HG02798 (cell line): ENCODE measurements at regions not wholly inside any gene's neighbourhood (a gene's known extent, or its start where the extent isn't known, plus 50 kb on each side); places are given as distances from the start of the nearest gene placed in this dataset.

Source experiments
- ATAC-seq: cut with Tn5 transposase; IDR thresholded peaks from one replicate; pipeline ENCODE4 v1.9.1; 2021; ENCODE audit warnings: mild to moderate bottlenecking; ENCODE audit not compliant: unreplicated experiment, poor library complexity

DNA sequence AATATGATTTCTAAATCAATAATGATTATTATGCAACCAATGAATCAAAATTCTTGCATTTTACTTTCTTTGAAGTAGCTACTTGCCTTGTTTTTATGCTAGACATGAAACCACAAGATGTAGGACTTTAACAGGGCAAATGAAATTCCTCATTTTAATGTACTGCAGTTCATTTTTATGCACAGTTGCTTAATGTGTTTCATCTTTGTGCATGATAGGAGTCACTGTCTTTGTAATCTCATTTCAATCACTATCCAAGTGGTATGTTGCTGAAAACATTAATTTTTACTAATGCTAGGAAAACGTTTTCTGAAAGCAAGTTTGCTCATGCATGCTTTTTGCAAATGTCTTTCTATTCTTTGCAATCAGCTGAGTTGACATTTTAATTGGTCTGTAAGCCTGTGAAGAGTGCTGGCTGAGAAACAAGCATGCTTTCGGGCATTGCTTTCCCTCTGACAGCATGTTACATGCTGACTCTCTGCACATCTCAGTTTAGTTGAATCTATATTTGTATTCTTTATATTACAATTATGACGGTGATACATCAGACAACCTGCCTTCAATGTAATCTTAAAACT lies 535.0 kb upstream of the CDH18 start:
- no peak for ATAC-seq

- ATAC-seq, result no peak
These were observed 527.6 kb upstream of the CDH18 start for GRCh38 chr5:20515606-20516005.

GRCh38 chr5:20514145-20514544 lies 526.1 kb upstream of the CDH18 start:
- no peak for ATAC-seq

GRCh38 chr5:20500546-20500945 lies 512.5 kb upstream of the CDH18 start:
- ATAC-seq, result no peak

GRCh38 chr5:20498926-20499325 lies 510.9 kb upstream of the CDH18 start:
- no peak for ATAC-seq

GRCh38 chr5:20498102-20498501 lies 510.1 kb upstream of the CDH18 start:
- ATAC-seq, result no peak

DNA sequence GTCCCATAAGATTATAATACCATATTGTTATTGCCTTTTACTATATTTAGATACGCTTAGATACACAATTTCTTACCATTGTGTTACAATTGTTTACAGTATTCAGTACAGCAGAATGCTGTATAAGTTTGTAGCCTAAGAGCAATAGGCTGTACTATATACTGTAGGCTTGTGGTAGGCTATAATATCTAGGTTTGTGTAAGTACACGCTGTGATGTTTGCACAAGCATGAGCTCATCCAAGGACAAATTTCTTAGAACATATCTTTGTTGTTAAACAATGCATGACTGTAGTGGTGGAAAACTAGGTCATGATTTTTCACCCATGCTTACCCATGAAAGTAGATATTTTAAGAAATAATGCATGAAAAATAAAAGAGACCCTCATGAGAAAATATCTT lies 509.4 kb upstream of the CDH18 start:
- ATAC-seq, result no peak

DNA sequence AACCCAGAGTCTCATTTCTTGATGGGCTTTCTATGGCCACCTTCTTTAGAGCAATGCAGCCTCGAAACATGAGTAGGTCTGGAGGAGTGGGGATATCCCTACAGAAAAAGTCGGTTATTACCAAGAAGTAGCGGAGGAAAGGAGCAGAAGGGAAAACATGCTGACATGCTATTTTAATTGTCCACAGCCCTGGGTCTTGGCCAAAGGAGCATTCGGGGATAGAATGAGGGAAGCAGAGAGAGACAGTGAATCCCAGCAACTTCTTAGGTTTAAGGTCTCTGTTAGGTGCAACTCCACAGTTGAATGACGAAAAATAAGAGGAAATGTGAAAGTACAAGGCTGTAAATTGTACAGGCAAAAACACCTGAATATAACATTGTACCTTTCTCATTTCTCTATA lies 506.7 kb upstream of the CDH18 start:
- ATAC-seq, result no peak

GRCh38 chr5:20486826-20487225 lies 498.8 kb upstream of the CDH18 start:
- ATAC-seq, result no peak

GRCh38 chr5:20476016-20476415 lies 488.0 kb upstream of the CDH18 start:
- ATAC-seq, result no peak

DNA sequence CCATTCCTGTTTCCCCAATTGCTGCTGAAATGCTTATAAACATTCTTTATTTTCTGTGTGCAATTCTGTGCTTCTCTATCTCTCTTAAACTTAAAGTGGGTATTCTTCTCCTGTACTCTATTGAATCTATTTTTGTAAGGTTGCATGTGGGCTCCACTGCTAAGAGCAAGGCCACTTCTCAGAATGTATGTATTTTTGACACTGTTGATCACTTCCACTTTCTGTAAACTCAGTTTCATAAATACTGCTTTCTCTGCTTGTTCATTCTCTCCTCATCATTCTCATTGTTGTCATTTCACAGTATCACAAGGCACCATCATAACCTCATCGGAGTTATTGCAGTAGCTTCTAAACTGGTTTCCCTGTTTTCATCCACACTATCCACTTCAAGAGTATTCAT lies 483.0 kb upstream of the CDH18 start:
- ATAC-seq, result no peak

- ATAC-seq, result no peak
These were observed 481.8 kb upstream of the CDH18 start for GRCh38 chr5:20469792-20470191.

DNA sequence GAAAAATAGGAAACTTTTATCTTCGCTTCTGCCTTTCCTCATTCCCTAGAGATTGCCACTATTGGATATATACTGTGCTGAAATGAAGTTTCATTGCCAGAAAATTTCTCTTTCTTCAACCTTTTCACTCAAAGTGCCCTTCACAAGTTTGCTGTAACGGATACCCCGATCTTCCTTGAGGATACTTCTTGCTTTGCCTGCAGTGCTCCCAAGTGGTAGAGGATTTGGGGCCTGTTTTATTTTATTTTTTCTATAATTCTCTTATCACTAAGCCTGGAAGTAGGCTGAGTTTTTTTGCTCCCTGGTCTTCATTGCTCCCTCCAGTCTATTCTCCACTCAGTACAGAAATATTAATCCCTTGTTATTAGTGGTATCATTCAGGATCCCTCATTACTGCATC lies 481.4 kb upstream of the CDH18 start:
- no peak for ATAC-seq

GRCh38 chr5:20466512-20466911 lies 478.5 kb upstream of the CDH18 start:
- ATAC-seq, result no peak

- no peak for ATAC-seq
These were observed 475.2 kb upstream of the CDH18 start for GRCh38 chr5:20463206-20463605.

- ATAC-seq, result no peak
These were observed 458.1 kb upstream of the CDH18 start for GRCh38 chr5:20446121-20446520.

DNA sequence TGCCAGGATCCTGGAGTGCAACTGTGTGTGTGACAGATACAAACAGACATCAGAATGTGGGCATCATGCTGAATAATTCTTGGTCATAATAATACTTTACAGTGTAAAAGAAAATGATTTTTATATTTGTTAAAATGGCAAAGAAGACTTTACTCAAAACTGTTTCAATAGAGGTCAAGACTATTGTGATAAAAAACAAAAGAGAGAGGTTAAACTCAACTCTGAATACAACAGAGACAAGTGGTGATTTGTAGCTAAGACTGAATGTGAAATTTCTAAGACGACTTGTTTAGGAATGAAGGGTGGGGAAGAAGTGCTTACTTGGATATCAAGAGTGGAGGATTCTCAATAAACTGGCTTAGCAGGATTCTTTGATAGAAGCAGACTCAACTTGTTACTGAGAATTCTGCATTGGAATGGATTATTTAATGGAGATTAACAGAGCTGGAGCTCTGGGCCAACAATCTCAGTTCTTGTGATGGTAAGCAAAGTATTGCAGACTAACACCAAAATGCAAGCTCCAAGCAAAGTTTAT lies 457.4 kb upstream of the CDH18 start:
- ATAC-seq, result no peak

DNA sequence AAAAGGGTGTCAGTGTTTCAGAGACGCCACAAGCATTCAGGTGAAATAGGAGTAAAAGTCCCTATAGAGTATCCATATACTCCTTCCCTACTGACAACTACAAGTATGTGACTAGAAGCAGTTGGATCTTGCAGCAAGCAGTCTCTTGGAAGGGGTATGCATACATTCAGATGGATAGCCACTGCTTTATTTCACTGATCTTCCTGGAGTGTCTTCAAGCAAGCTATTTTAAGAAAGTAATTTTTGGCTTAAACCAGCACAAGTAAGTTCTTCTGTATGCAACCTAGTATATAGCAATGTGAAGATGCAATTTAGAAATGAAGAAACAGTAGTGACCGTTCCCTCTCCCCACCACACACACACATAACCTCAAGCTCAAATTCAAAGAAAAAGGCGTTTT lies 446.8 kb upstream of the CDH18 start:
- no peak for ATAC-seq

GRCh38 chr5:20420991-20421595 lies 433.1 kb upstream of the CDH18 start:
- no peak for ATAC-seq
